GM18951 (cell line): ENCODE measurements at regions not wholly inside any gene's neighbourhood (a gene's known extent, or its start where the extent isn't known, plus 50 kb on each side); places are given as distances from the start of the nearest gene placed in this dataset.

ENCODE experiments used
- POLR2A ChIP-seq: IDR thresholded peaks from 4 replicates; pipeline ENCODE4 v1.6.1; 2011; ENCODE audit warnings: mild to moderate bottlenecking; ENCODE audit not compliant: insufficient read length, insufficient read depth; ENCODE audit errors: extremely low read depth
- in situ Hi-C: fragments of 300-500 bp; cut with MboI; formaldehyde crosslinking; loops from one replicate; pipeline ENCODE4 v1.12.0; 2022; ENCODE audit warnings: low sequenced_read_pairs, mixed read lengths, inconsistent platforms; ENCODE audit not compliant: unreplicated experiment

- TF ChIP-seq POLR2A = no peak
- in situ Hi-C loops = no loop called here
Observed at GRCh38 chr3:107297597-107297996, 79.6 kb upstream of the CCDC54 start.

- in situ Hi-C loops = no loop called here
- no peak for TF ChIP-seq POLR2A
Observed at GRCh38 chr3:107307205-107307604, 70.0 kb upstream of the CCDC54 start.

- no peak for TF ChIP-seq POLR2A
- in situ Hi-C loops = no loop called here
Observed at GRCh38 chr3:107308716-107309115, 68.5 kb upstream of the CCDC54 start.

- TF ChIP-seq POLR2A = no peak
- in situ Hi-C loops = no loop called here
Observed at GRCh38 chr3:107309312-107309711, 67.9 kb upstream of the CCDC54 start.

- in situ Hi-C loops = no loop called here
- TF ChIP-seq POLR2A = no peak
Observed at GRCh38 chr3:107313711-107314110, 63.5 kb upstream of the CCDC54 start.

DNA sequence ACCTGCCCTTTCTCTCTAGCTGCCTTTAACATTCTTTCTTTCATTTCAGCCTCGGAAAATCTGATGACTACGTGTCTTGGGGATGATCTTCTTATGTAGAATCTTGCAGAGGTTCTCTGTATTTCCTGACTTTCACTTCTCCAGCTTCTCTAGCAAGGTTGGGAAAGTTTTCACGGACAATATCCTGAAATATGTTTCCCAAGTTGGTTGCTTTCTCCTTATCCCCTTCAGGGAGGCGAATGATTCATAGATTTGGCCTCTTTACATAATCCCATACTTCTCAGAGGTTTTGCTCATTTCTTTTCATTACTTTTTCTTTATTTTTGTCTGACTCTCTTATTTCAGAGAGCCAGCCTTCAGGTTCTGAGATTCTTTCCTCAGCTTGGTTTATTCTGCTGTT lies 62.1 kb upstream of the CCDC54 start:
- in situ Hi-C loops = no loop called here
- TF ChIP-seq POLR2A = no peak

DNA sequence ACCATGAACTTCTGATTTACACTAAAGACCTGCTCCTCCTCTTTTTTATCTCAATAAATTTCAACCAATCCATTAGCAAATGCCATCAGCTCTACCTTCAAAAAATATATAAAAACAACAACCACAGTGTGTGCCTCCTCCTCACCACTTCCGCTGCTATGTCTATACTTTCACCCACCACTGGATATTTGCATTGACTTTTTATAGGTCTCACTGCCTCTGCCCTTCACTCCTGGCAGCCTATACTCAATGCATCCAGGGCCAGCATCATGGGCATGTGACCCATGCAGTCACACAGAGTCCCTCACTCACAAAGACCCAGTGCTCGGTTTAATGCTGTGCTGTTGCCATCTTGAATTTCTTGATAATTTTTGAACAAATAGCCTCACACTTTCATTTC lies 53.5 kb upstream of the CCDC54 start:
- no peak for TF ChIP-seq POLR2A
- in situ Hi-C loops = no loop called here

- no peak for TF ChIP-seq POLR2A
- in situ Hi-C loops = no loop called here
Observed at GRCh38 chr3:107325446-107325845, 51.8 kb upstream of the CCDC54 start.
